Dermis microvascular lymphatic vessel endothelial cell (primary cell): ENCODE measurements at regions not wholly inside any gene's neighbourhood (a gene's known extent, or its start where the extent isn't known, plus 50 kb on each side); places are given as distances from the start of the nearest gene placed in this dataset.

Experiments used
- DNase-seq, 2 donors: peaks; one replicate each; pipeline versions ENCODE4 v3.0.0 to v3.0.0-alpha.2; 2010; ENCODE audit warnings: low read depth in 2 of 2

DNA sequence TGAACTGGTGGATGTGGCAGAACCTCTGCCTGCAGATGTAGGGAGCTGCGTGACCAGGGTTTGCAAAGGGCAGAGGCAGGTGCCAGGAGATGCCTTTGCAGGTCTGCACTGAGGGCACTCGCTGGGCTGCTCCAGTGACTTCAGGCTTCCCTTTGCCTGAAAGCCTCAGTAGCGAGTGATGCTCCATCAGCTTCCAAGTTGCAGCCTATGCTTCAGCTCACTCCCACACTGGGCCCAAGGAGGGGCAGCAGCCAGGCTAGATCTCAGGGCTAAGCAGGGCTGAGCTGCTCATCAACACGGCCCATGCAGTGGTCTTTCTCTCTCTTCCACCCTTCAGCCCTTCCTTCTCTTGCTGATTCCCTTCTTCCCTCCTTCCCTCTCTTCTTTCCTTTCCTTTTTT is 78.3 kb upstream of the RGMA start:
- no peak for DNase-seq

- no peak for DNase-seq
Observed at GRCh38 chr15:93166675-93167074, 77.7 kb upstream of the RGMA start.

DNA sequence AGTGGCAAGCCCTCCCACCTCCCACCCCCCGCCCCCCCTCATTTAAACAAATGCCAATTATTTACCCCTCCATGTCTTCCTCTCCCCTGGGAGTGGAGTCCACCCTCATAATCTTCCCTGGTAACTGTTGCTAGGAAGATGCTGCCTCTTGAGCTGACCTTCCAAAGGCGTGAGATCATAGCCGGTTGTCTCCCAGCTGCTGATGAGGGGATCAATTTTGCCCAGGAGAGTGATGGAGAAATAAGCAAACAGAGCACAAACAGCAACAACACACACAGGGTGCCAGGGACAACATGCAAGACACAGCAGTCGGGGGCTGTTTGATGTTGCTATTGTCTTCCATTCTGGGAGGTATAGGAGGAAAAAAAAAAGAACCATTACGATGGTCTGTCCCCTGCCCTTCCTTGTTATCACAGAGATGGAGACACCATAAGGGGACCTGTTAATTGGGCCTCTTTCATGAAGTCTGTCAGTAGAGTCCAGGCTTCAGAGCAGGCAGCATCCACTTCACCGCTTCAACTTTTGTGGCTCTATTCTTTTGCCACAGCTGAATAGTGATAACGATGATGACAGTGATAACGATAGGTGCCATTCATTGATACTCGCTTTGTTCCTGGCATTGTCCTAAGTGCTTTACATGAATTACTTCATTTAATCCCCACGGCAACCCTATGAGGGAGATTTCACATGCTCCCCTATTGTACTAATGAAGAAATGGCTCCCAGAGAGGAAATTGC is 76.9 kb upstream of the RGMA start:
- no peak for DNase-seq

GRCh38 chr15:93164409-93164808 is 75.4 kb upstream of the RGMA start:
- no peak for DNase-seq

DNA sequence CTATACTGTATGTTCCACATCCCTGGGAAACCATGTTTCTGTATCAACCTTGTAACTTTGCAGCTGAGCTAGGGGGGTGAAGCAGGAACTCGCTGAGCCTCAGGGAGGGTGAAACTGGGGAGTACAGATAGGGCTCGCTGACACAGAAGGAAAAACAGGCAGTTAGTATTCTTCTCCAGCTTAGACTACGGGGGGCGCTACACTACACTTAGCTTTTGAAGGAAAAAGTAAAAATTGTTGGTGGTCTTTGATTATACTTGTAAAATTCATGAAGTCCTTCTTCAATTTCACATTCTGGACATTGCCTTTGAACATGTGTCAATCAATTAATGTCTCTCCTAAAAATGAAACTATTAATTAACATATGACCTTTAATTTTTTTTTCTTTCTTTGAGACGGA is 73.5 kb upstream of the RGMA start:
- no peak for DNase-seq

- DNase-seq: no peak
Observed at GRCh38 chr15:93159930-93160329, 70.9 kb upstream of the RGMA start.

- DNase-seq: no peak
Observed at GRCh38 chr15:93158097-93158900, 69.3 kb upstream of the RGMA start.

DNA sequence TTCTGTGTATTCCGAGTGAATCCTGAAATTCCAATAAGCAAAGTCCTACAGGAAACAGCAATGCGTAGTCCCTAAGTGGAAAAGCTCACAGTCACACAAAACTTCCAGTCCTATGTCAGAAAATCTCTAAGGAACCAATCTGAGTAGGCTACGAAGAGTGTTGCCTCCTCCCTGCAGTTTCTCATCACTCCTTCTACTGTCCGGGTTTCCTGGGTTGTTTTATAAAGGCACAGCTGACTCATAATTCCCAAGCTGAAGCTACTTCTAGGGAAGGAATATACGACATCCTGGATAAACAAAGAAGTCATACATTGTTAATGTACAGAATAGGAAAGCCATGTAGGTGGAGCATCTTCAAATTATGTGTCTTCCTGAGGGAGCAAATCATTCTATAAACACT is 65.7 kb upstream of the RGMA start:
- DNase-seq: no peak

DNA sequence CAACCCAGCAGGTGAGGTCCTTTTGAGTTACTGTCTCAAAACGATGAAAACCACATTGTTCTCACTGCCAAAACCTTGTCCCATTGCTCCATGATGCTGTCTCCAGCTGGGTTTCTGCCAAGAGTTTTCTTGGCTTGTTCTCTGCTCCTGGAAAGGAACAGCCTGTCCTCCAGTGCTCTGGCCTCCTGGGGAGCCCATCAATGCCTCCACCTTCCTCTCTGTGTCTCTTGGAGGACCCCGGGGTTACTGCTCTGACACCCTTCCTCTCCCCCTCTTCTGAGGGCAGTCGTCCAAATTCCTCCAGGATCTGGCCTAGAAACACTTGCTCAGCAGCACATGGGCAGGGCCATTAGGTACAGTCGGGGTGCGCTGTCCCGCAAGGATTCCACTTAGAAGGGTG is 63.9 kb upstream of the RGMA start:
- no peak for DNase-seq

- DNase-seq: no peak
Observed at GRCh38 chr15:93152360-93152759, 63.3 kb upstream of the RGMA start.

DNA sequence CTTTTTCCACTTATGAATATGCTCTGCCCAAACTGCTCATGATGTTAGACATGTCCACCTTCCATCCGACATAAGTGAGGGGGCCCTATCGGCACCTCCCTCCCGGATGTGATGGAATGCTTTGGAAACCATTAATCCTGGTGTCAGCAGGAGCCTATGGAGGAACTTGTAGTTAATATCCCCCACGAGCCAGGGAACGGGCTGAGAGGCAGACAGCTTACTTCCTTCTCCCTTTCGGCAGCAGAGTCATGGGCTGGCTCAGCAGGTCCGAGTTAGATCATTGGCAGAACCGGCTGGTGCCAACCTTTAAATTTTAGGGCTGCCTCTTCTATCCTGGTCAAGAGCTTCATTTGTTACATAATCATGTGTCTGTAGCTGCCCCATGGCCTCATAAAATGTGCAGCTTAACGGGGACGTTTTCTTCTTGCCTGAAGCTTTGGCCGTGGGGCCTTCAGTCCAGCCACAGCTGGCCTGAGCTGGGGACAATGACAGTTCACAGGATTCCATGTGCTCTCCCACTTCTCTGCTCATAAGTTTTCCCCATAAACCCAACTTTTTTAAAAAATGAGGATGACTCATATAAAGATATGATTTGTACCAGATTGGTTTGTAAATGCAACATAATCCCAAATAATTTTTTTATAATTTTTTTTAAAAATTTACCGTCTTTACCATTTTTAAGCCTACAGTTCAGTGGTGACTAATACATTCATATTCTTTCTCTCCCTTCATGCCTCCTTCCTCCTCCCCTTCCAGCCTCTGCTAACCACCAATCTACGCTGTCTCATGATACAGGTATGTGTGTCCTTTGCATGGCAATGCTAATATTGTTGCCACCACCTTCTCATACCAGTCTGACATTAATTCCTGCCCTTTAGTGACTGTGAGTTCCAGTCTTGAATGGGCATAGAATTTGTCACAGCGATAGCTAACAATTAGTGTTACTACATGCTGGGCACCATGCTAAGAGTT is 62.2 kb upstream of the RGMA start:
- DNase-seq: no peak

GRCh38 chr15:93146601-93147000 is 57.6 kb upstream of the RGMA start:
- no peak for DNase-seq

DNA sequence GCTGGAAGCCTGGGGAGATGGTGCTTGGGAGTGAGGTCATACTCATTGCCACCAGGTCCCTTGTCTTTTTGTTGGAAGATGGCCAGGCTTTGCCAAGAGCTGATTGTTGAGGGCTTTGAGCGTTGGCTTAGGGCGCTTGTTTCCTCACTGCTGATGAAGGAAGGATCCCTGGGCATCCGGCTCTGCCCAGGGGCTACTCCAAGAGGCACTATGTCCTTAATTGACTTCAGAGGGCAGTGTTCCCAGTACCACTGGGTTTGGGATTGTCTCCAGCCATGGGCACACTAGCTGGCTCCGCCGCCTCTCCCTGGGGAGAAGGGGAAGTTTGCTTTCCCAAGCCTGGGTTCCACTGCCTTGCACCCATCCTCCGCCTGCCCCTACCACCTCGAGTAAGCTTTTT is 57.2 kb upstream of the RGMA start:
- DNase-seq: no peak

- no peak for DNase-seq
Observed at GRCh38 chr15:93144463-93145236, 55.6 kb upstream of the RGMA start.

GRCh38 chr15:93143186-93143585 is 54.2 kb upstream of the RGMA start:
- no peak for DNase-seq

DNA sequence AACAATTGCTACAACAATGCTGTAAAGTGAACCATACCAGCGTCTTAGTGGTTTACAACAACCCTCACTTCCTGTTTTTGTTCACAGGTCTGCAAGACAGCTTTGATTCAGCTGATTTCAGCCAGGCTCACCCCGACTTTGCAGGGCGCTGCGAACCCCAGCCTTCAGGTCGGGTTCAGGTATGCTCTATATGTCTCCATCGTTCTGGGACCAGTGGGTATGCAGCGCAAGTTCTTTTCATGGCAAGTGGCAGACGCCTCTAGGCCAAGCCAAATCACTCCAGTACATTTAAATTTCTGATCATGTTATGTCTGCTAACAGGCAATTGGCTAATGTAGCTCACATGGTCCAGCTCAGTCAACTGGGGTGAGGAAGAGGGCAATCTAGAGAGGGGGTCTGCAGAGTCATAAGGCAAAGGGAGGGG is 52.4 kb upstream of the RGMA start:
- DNase-seq: no peak

GRCh38 chr15:93139436-93139835 is 50.4 kb upstream of the RGMA start:
- DNase-seq: no peak

- no peak for DNase-seq
Observed at GRCh38 chr15:93138681-93139250, 49.8 kb upstream of the RGMA start.
